Stimulated activated CD4-positive, alpha-beta T cell treated with anti-CD3 and anti-CD28 coated beads, Interleukin-2, amount 100 ng/mL, for 4 hours (primary cell): ENCODE measurements at regions not wholly inside any gene's neighbourhood (a gene's known extent, or its start where the extent isn't known, plus 50 kb on each side); places are given as distances from the start of the nearest gene placed in this dataset.
"Not testable (repeated sequence)": the region's sequence is repeated elsewhere in the genome, so short reads cannot be mapped to it uniquely, and the experiment has no call there.

Experiments used
- DNase-seq: peaks from one replicate; pipeline ENCODE4 v3.0.0-alpha.2; 2020; ENCODE audit warnings: low read depth

- DNase-seq: no peak
Measured at GRCh38 chr21:38614558-38614957, 116.3 kb upstream of the ERG start.

DNA sequence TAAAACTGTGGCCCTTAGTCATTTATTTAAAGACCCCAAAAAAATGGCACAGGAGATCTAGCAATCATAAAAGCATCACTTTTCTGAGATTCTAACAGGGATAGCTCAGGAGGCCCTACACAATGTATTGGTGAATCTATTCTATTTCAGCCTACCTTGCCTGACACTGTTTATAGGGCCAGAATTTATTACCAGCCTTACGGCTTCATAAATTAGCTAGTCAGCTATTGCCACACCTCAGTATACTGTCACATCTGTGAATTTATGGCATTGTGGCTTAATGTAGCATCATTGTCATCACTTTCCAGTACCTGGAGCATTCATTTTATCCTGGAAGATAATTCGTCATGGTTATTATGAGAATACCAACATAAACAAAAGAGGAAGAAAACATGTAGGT lies 121.2 kb upstream of the ERG start:
- DNase-seq: no peak

DNA sequence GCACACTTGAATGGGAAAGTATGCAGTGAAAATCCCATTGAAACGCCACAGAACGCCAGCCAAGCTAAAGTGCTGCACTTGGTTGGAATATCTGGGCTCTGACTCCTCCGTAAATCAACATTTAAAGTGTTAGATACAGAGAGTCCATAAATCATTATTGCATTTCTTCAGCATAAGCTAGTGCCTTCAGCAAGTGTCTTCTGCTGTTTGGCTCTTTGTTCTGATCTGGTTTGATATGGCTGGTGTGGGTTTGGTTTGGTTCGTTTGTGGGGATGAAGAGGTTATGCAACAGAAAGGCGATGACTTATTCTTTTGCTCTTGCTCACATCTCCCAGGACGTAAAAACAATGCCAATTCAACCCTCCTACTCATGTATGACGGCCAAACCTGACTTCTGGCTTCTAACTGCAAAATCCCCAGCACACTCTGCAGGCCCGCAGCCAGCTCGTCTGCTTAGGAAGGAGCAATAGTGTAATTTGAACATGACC lies 121.8 kb upstream of the ERG start:
- no peak for DNase-seq

DNA sequence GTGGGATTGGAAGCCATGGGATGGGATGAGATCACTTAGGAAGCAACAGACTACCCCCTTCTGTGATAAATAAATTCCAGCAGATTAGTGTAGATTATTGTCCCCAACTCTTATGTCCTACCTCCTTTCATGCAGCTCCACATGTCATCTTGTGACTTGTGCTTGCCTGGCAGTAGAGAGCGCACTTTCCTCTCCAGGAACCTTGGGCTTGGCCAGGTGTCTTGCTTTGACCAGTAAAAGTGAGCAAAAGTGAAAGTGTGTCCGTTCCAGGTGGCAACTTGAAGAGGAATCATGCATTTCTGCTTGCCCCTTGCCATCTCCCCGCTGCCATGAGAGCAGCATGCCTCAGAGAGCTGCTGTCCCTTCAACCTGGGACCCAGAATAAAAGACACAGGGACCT lies 122.9 kb upstream of the ERG start:
- no peak for DNase-seq

GRCh38 chr21:38622081-38622826 lies 124.0 kb upstream of the ERG start:
- DNase-seq: no peak

GRCh38 chr21:38622827-38623209 lies 124.5 kb upstream of the ERG start:
- DNase-seq: no peak

GRCh38 chr21:38623552-38623951 lies 125.3 kb upstream of the ERG start:
- no peak for DNase-seq

GRCh38 chr21:38625000-38625399 lies 126.7 kb upstream of the ERG start:
- no peak for DNase-seq

- DNase-seq: no peak
Measured at GRCh38 chr21:38626306-38626705, 128.0 kb upstream of the ERG start.

DNA sequence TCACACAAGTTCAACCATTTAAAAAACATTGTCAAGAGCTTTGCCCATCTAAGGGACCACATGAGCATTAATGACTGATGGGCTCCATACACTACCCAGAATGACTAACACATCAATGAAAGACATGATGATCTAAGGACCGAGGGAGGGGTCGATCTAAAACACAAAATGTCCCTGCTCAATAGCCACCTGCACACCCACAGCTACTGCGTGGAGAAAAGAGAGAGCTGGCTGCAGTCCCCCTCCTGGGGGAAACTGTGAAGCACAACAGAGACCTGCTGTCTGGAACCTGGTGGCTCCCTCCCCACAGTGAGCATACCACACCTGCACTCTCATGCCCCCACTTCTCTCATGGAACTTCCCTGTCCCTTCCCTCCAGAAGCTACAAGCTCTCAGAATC lies 130.1 kb upstream of the ERG start:
- no peak for DNase-seq

- no peak for DNase-seq
Measured at GRCh38 chr21:38631206-38631605, 132.9 kb upstream of the ERG start.

GRCh38 chr21:38631676-38632075 lies 133.4 kb upstream of the ERG start:
- no peak for DNase-seq

GRCh38 chr21:38637161-38637560 lies 138.9 kb upstream of the ERG start:
- no peak for DNase-seq

DNA sequence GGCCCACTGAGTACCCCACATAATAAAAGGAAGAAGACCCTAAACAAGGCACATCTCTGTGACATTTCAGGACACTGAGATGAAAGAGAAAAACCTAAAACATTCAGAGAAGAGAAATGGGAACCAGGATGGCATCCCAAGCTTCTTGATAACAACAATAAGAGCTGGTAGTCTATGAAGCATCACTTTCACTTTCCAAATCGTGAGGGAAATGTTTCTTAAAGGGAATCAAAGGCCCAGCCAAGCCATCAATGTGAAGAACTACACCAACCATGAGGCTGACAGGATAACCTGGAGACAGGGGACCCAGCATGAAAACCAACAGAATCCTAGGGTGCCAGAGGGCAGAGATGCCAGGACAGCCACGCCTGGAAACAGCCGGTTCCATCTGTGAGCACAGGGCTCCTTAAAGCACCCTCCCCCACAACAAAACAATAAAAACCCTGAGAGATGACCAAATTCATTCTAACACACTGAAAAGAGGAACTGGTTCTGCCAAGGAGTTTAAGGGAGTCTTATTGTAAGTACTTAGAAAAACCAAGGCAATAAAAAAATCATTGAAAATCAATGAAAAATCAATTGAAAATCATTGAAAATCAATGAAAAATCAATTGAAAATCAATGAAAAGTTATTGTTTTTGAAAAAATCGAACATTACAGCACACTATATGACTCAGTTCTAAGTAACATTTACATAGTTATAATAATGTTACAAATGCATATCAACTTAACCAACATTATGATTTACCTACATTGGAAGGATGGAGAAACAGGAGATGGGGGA lies 141.5 kb upstream of the ERG start:
- DNase-seq: no peak

- DNase-seq: not testable (repeated sequence)
Measured at GRCh38 chr21:38640355-38640742, 142.1 kb upstream of the ERG start.

DNA sequence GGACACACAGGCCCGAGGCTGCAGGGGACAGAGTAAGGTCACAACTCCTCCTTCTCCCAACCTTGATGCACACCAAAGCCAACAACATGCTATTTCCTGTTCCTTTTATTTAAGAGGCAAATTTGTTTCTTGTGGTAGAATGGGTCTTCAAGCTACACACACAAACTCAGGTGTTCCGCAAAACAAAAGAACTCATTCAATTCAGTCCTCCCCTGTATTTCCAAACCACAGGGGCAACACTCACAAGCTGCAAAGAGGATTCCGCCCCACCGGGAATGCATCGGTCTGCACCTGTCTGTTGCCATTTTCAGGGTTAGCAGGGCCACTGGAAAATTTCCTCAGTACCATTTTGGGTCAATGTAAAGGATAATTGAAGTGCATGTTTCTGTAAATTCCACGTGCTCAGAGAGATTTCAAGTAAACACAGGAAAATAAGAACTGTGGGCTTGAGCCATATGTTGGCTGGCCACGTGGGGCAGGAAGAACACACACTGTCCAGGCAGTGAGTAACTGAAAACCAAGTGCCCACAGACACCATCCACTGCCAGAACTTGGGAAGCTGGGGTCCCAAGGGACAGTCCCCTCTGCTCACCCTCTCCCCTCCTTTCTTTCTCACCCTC lies 145.2 kb upstream of the ERG start:
- no peak for DNase-seq

- no peak for DNase-seq
Measured at GRCh38 chr21:38645282-38645681, 147.0 kb upstream of the ERG start.

DNA sequence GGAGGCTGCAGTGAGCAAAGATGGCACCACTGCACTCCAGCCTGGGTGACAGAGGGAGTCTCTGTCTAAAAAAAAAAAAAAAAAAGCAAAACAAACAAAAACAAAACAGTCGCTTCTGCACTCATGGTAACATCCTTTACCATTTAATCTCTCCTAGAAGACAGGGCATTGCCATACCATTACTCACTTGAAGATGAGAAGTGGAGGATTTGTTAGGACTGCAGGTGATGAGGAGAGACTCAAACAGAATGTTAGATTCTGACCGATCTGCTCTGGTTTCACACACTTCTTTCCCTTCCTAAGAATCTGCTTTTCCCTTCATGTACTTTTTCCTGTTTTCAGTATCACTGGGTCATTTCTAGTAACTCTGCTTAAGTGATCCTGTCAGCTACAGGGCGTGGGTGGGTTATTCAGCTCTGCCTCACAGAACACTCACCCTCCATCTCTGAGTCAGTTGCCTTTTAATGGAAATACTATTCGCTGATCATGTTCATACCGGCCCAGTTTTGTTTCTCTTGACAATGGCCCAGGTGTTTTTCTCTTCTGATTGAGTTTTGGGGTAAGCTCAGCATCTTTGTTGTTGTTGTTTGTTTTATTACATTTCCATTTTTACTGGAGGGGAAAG lies 148.0 kb upstream of the ERG start:
- no peak for DNase-seq

GRCh38 chr21:38649120-38649519 lies 150.8 kb upstream of the ERG start:
- no peak for DNase-seq

GRCh38 chr21:38651570-38651969 lies 153.3 kb upstream of the ERG start:
- DNase-seq: no peak

DNA sequence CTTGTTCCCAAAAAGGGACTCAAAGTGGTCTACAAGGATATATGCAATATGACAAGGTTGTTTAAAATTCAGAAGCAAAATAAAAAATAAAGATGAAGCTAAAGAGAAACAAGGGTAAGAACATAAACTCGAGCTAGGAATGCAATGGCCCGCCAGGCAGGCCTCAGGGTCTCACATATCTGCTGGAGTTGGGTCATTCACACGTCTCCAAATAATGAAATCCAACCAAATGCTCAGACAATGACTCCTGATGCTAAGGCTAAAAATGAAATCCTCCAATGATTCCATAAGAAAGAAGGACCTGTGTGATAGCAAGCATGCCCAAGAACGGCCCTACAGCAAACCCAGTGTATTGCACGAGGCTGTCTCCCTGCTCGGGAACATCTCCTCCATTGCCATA lies 153.3 kb upstream of the ETS2 start:
- DNase-seq: no peak

GRCh38 chr21:38654580-38654979 lies 151.1 kb upstream of the ETS2 start:
- DNase-seq: no peak

GRCh38 chr21:38658511-38658910 lies 147.2 kb upstream of the ETS2 start:
- DNase-seq: no peak
